Endothelial cell (in vitro differentiated cells): ENCODE measurements at regions not wholly inside any gene's neighbourhood (a gene's known extent, or its start where the extent isn't known, plus 50 kb on each side); places are given as distances from the start of the nearest gene placed in this dataset.

Experiments used
- DNase-seq: peaks from one replicate; pipeline ENCODE4 v3.0.0; 2021; ENCODE audit warnings: low spot score
- H3K27ac Mint-ChIP-seq: one replicate; pipeline ENCODE4 v1.8.0; 2021; ENCODE audit warnings: mixed read lengths, inconsistent platforms; ENCODE audit not compliant: unreplicated experiment
- H3K27me3 Mint-ChIP-seq: one replicate; pipeline ENCODE4 v1.8.0; 2021; ENCODE audit warnings: mild to moderate bottlenecking, moderate library complexity, mixed read lengths, inconsistent platforms; ENCODE audit not compliant: unreplicated experiment
- H3K36me3 Mint-ChIP-seq: one replicate; pipeline ENCODE4 v1.8.0; 2021; ENCODE audit warnings: mild to moderate bottlenecking, low read depth, mixed read lengths, inconsistent platforms; ENCODE audit not compliant: unreplicated experiment
- H3K4me1 Mint-ChIP-seq: one replicate; pipeline ENCODE4 v1.8.0; 2021; ENCODE audit warnings: mild to moderate bottlenecking, mixed read lengths, inconsistent platforms; ENCODE audit not compliant: unreplicated experiment
- H3K4me3 Mint-ChIP-seq: one replicate; pipeline ENCODE4 v1.8.0; 2021; ENCODE audit warnings: mild to moderate bottlenecking, mixed read lengths, inconsistent platforms; ENCODE audit not compliant: unreplicated experiment
- H3K9me3 Mint-ChIP-seq: one replicate; pipeline ENCODE4 v1.8.0; 2021; ENCODE audit warnings: mixed read lengths, inconsistent platforms; ENCODE audit not compliant: unreplicated experiment
- CTCF ChIP-seq: fragments of 200-600 bp; sonication (generic); IDR thresholded peaks from one replicate; pipeline ENCODE4 v1.5.0; 2021; ENCODE audit warnings: antibody characterized with exemption; ENCODE audit not compliant: unreplicated experiment

- H3K4me1 Mint-ChIP-seq = no peaks in the 10 kb centered on the region
- DNase-seq = no peak
- H3K9me3 Mint-ChIP-seq = no peaks in the 10 kb centered on the region
- H3K36me3 Mint-ChIP-seq = no peaks in the 10 kb centered on the region
- TF ChIP-seq CTCF = no peak
- no peak overlapping the region for H3K4me3 Mint-ChIP-seq
- no peak overlapping the region for H3K27ac Mint-ChIP-seq
- peaks cover 1% of the 10 kb centered on the region for H3K27me3 Mint-ChIP-seq
Observed at GRCh38 chr5:166022065-166022464, 2269.4 kb upstream of the WWC1 start.

GRCh38 chr5:166024970-166025369, 2266.5 kb upstream of the WWC1 start:
- no peak overlapping the region for H3K4me3 Mint-ChIP-seq
- H3K27me3 Mint-ChIP-seq = no peaks in the 10 kb centered on the region
- no peaks in the 10 kb centered on the region for H3K36me3 Mint-ChIP-seq
- DNase-seq = no peak
- no peak overlapping the region for H3K27ac Mint-ChIP-seq
- no peaks in the 10 kb centered on the region for H3K4me1 Mint-ChIP-seq
- no peak for TF ChIP-seq CTCF
- no peaks in the 10 kb centered on the region for H3K9me3 Mint-ChIP-seq

GRCh38 chr5:166027582-166027981, 2263.9 kb upstream of the WWC1 start:
- TF ChIP-seq CTCF = no peak
- no peaks in the 10 kb centered on the region for H3K36me3 Mint-ChIP-seq
- no peaks in the 10 kb centered on the region for H3K4me1 Mint-ChIP-seq
- H3K27me3 Mint-ChIP-seq = no peaks in the 10 kb centered on the region
- no peaks in the 10 kb centered on the region for H3K9me3 Mint-ChIP-seq
- H3K27ac Mint-ChIP-seq = no peak overlapping the region
- DNase-seq = no peak
- no peak overlapping the region for H3K4me3 Mint-ChIP-seq

DNA sequence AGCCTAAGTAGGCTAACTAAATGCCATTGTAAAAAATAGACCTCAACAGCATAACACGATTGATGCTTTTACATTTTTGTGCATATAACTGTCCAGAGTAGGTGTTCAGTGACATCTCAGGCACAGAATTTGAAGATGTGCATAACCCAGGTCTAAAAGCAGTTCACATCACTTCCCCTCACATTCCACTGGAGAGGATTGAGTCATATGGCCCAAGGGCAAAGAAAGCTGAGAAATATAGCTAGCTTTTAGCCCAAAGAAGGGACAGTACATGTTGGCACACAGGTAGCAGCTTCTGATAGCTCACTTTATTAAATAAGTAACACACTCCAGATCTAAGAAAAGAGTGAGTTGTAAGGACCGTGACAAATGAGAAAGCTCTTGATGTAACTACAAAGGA, 2259.5 kb upstream of the WWC1 start:
- Mint-ChIP-seq H3K36me3 (no peaks in the 10 kb centered on the region), H3K4me3 (no peak overlapping the region), H3K27ac (no peak overlapping the region), H3K27me3 (no peaks in the 10 kb centered on the region), H3K4me1 (no peaks in the 10 kb centered on the region), H3K9me3 (no peaks in the 10 kb centered on the region)
- no peak for TF ChIP-seq CTCF
- DNase-seq = no peak

GRCh38 chr5:166032601-166033000, 2258.8 kb upstream of the WWC1 start:
- no peak overlapping the region for H3K27ac Mint-ChIP-seq
- no peaks in the 10 kb centered on the region for H3K4me1 Mint-ChIP-seq
- no peak for DNase-seq
- H3K9me3 Mint-ChIP-seq = no peaks in the 10 kb centered on the region
- H3K4me3 Mint-ChIP-seq = no peak overlapping the region
- no peaks in the 10 kb centered on the region for H3K27me3 Mint-ChIP-seq
- no peak for TF ChIP-seq CTCF
- no peaks in the 10 kb centered on the region for H3K36me3 Mint-ChIP-seq
